ENCODE measurements at regions not wholly inside any gene's neighbourhood (a gene's known extent, or its start where the extent isn't known, plus 50 kb on each side); places are given as distances from the start of the nearest gene placed in this dataset.

DNA sequence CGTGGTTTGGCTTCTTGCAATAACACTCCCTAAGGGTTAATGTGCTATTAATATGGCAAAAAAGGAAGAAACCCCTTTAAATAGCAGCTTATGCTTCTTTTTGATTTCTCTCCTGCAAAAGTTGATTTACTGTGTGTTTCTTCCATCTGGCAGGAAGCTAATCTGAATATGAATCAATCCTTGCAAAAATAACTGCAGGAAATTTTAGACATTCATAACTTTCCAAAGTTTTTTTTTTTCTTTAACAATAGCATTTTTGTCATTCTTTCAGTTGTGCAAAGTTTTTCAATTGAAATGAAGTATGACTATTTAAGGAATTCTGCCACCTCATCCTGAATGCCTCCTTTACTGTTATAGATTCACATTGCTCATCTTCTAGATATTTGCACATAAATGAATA is 115.6 kb downstream of the SPANXA1 start:
- TF ChIP-seq, protein P1, sequence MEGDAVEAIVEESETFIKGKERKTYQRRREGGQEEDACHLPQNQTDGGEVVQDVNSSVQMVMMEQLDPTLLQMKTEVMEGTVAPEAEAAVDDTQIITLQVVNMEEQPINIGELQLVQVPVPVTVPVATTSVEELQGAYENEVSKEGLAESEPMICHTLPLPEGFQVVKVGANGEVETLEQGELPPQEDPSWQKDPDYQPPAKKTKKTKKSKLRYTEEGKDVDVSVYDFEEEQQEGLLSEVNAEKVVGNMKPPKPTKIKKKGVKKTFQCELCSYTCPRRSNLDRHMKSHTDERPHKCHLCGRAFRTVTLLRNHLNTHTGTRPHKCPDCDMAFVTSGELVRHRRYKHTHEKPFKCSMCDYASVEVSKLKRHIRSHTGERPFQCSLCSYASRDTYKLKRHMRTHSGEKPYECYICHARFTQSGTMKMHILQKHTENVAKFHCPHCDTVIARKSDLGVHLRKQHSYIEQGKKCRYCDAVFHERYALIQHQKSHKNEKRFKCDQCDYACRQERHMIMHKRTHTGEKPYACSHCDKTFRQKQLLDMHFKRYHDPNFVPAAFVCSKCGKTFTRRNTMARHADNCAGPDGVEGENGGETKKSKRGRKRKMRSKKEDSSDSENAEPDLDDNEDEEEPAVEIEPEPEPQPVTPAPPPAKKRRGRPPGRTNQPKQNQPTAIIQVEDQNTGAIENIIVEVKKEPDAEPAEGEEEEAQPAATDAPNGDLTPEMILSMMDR (IDR thresholded peaks at IDR 0.05; ENCODE audit: control extremely low read depth in 1 of 3, insufficient read depth in 1 of 3, low read depth in 1 of 3, low read length in 3 of 3) = no peak
- TF ChIP-seq PHF8 (conservative IDR thresholded peaks at IDR 0.05; ENCODE audit: low read depth, low read length) = no peak

Measured in H1 (cell line).